ENCODE measurements at regions not wholly inside any gene's neighbourhood (a gene's known extent, or its start where the extent isn't known, plus 50 kb on each side); places are given as distances from the start of the nearest gene placed in this dataset.

GRCh38 chr4:181364504-181364903, 878.7 kb upstream of the TENM3 start:
- Histone ChIP-seq H3K27me3 (replicated peaks in 1 of 7) (no peaks in the 10 kb centered on the region), H3K4me3 (no peak overlapping the region), H3K4me1 (no peaks in the 10 kb centered on the region), H3K36me3 (no peaks in the 10 kb centered on the region), H3K9me3 (peaks cover 0 to 6% (median 0%) of the 10 kb centered on the region in 8 donors), H3K27ac (no peak overlapping the region)
- intact Hi-C loops (cut with DNase I; ENCODE audit: low total_unique reads): no loop called here
- 64 to 84% (median 80%) methylated on average over 4 of the region's 4 CpGs for WGBS, 5 donors
- DNase-seq: no peak
- TF ChIP-seq CTCF (IDR thresholded peaks at IDR 0.05 in 8 of 11, conservative IDR thresholded peaks at IDR 0.05 in 3 of 11) (no peak), POLR2A (IDR thresholded peaks at IDR 0.05) (no peak), POLR2AphosphoS5 (IDR thresholded peaks at IDR 0.05) (no peak)

GRCh38 chr4:181365671-181366070, 877.5 kb upstream of the TENM3 start:
- WGBS, 5 donors: 92 to 95% (median 94%) methylated on average over 18 of the region's 18 CpGs
- Histone ChIP-seq H3K9me3 (peaks cover 0 to 6% (median 0%) of the 10 kb centered on the region in 8 donors), H3K4me3 (no peak overlapping the region), H3K27me3 (replicated peaks in 1 of 7) (no peaks in the 10 kb centered on the region), H3K4me1 (no peaks in the 10 kb centered on the region), H3K27ac (no peak overlapping the region), H3K36me3 (no peaks in the 10 kb centered on the region)
- intact Hi-C loops (cut with DNase I; ENCODE audit: low total_unique reads): no loop called here
- DNase-seq: no peak
- TF ChIP-seq POLR2A (IDR thresholded peaks at IDR 0.05) (no peak), POLR2AphosphoS5 (IDR thresholded peaks at IDR 0.05) (no peak), CTCF (IDR thresholded peaks at IDR 0.05 in 8 of 11, conservative IDR thresholded peaks at IDR 0.05 in 3 of 11) (no peak)

GRCh38 chr4:181372014-181372413, 871.2 kb upstream of the TENM3 start:
- intact Hi-C loops (cut with DNase I; ENCODE audit: low total_unique reads): no loop called here
- Histone ChIP-seq H3K4me1 (no peaks in the 10 kb centered on the region), H3K4me3 (no peak overlapping the region), H3K27ac (no peak overlapping the region), H3K27me3 (replicated peaks in 1 of 7) (no peaks in the 10 kb centered on the region), H3K9me3 (no peaks in the 10 kb centered on the region), H3K36me3 (no peaks in the 10 kb centered on the region)
- no peak for DNase-seq
- 65 to 73% (median 69%) methylated on average over 3 of the region's 3 CpGs for WGBS, 5 donors
- TF ChIP-seq POLR2AphosphoS5 (IDR thresholded peaks at IDR 0.05): no peak
- no peak for TF ChIP-seq CTCF (IDR thresholded peaks at IDR 0.05 in 8 of 11, conservative IDR thresholded peaks at IDR 0.05 in 3 of 11)
- TF ChIP-seq POLR2A (IDR thresholded peaks at IDR 0.05): no peak

- DNase-seq: no peak
- H3K36me3 ChIP-seq: no peaks in the 10 kb centered on the region
- 69 to 79% (median 75%) methylated on average over 8 of the region's 8 CpGs for WGBS, 5 donors
- H3K4me3 ChIP-seq: no peak overlapping the region
- TF ChIP-seq CTCF (IDR thresholded peaks at IDR 0.05 in 8 of 11, conservative IDR thresholded peaks at IDR 0.05 in 3 of 11) (no peak), POLR2A (IDR thresholded peaks at IDR 0.05) (no peak), POLR2AphosphoS5 (IDR thresholded peaks at IDR 0.05) (no peak)
- intact Hi-C loops (cut with DNase I; ENCODE audit: low total_unique reads): no loop called here
- H3K4me1 ChIP-seq: no peaks in the 10 kb centered on the region
- peaks cover 0 to 7% (median 2%) of the 10 kb centered on the region in 8 donors for H3K9me3 ChIP-seq
- H3K27ac ChIP-seq: no peak overlapping the region
- no peaks in the 10 kb centered on the region for H3K27me3 ChIP-seq (replicated peaks in 1 of 7)
These were observed 867.1 kb upstream of the TENM3 start for GRCh38 chr4:181376058-181376457.
